GM18907 (cell line): ENCODE measurements at regions not wholly inside any gene's neighbourhood (a gene's known extent, or its start where the extent isn't known, plus 50 kb on each side); places are given as distances from the start of the nearest gene placed in this dataset.

Source experiments
- ATAC-seq: cut with Tn5 transposase; IDR thresholded peaks from one replicate; pipeline ENCODE4 v1.9.1; 2021; ENCODE audit warnings: mild to moderate bottlenecking, moderate library complexity; ENCODE audit not compliant: unreplicated experiment

- ATAC-seq, result no peak
These were observed 111.0 kb downstream of the TRIB2 start for GRCh38 chr2:12827721-12828120.

DNA sequence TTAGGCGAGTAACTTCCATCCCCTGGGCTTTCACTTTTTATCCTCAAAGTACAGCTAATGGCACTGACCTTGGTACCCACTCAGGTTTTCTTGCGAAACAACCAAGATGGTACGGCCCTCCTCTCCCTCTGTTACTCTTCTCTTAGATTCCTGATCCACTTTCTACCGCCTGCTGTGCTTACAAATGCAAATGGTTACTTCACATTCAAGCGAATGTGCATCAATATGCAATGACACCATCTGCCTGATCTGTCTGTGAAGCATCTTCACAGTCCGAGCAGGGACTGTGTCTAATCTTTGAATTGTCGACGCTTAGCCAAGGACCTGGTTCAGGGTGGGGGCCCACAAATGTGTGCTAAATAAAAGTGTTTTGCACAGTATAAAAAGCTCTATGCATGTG, 112.2 kb downstream of the TRIB2 start:
- no peak for ATAC-seq

GRCh38 chr2:12831016-12831415, 114.3 kb downstream of the TRIB2 start:
- no peak for ATAC-seq

- no peak for ATAC-seq
These were observed 117.5 kb downstream of the TRIB2 start for GRCh38 chr2:12834239-12834638.

DNA sequence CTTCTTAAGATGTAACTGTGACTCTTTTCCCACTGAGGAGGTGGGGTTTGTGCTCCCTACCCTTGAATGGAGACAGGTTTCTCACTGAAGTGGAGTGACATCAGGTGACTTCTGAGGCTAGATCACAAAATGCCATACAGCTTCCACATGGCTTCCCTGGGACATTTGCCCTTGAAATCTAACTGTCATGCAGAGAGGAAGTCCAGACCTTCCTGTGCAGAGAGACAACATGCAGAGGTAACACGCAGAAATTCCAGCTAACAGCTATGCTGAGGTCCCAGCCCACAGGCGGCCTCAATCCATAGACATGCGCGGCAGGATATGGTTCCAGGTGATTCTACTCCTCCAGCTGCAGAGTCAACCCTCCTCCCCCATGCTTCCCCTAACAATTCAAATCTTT, 119.0 kb downstream of the TRIB2 start:
- ATAC-seq, result no peak

GRCh38 chr2:12839339-12839738, 122.6 kb downstream of the TRIB2 start:
- ATAC-seq, result no peak

- ATAC-seq, result no peak
These were observed 124.3 kb downstream of the TRIB2 start for GRCh38 chr2:12841021-12841420.

GRCh38 chr2:12842917-12843316, 126.2 kb downstream of the TRIB2 start:
- ATAC-seq, result no peak

DNA sequence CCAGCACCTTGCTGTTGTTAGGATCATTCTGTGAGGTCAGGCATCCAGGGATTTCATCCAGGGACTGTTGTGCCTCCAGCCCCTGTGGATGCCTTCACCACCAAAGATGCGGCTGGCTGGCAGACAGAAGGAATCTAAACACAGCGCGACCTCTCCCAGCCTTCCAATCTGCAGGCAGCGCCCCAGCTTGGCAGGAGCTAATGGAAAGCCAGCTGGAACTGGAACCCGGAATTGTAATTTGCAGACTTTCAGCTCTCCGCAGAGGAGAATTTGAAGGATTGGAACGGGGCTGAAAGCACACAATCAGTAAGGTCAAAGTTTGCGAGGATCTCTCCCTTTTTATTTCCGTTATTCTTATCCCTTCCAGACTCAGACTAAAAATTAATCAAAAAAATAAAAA, 127.8 kb downstream of the TRIB2 start:
- no peak for ATAC-seq

DNA sequence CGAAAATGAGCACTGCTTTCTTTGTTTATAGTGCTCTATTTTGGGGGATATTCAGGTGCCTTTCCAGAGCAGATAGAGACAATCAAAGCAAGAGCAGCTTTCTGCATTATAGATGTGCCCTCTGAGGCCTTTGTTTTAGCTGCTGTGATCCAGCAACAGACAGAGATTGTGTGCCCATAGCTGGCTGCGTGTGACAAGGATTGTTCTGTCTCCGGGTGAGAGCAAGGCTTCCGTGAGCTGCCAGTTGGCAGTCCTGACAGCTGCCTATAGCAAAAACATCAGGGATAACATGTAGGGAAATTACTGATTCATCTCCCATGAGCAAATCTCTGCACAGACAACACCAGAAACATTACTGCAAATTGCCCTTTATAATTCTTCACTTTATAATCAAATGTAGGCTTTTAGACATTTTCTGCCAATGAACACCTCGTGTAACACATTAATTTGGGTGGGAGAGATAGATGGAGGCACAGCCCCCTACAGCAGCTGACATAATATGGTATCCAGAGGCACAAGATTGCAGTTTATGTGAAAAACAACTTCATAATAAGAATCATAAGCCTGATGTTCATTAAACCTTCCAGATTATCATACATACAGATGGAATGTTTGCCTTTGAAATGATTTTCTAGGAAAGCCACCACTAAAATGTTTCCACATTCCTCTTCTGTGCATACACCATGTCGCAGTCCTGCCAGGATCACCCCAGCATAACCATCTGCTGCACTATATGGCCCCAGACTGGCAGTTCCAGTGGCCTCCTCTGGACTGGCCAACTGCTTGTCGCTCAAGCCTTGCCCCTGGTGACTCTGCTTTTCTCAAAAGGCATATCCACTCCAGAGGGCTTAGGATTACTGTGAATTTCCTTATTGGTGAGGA, 131.2 kb downstream of the TRIB2 start:
- ATAC-seq, result no peak

GRCh38 chr2:12852135-12852534, 135.4 kb downstream of the TRIB2 start:
- ATAC-seq, result no peak

DNA sequence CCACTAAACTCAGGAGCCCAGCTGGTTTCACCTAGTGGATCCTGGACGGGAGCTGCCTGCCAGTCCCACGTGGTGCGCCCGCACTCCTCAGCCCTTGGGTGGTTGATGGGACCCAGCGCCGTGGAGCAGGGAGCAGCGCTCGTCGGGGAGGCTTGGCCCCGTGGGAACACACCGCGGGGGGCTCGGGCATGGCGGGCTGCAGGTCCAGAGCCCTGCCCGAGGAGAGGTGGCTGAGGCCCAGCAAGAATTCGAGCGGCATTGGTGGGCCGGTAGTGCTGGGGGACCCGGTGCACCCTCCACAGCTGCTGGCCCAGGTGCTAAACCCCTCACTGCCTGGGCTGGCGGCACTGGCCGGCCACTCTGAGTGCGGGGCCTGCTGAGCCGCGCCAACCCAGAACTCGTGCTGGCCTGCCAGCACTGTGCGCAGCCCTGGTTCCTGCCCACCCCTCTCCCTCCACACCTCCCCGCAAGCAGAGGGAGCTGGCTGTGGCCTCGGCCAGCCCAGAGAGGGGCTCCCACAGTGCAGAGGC, 137.3 kb downstream of the TRIB2 start:
- no peak for ATAC-seq

GRCh38 chr2:12855508-12855907, 138.8 kb downstream of the TRIB2 start:
- ATAC-seq, result no peak

DNA sequence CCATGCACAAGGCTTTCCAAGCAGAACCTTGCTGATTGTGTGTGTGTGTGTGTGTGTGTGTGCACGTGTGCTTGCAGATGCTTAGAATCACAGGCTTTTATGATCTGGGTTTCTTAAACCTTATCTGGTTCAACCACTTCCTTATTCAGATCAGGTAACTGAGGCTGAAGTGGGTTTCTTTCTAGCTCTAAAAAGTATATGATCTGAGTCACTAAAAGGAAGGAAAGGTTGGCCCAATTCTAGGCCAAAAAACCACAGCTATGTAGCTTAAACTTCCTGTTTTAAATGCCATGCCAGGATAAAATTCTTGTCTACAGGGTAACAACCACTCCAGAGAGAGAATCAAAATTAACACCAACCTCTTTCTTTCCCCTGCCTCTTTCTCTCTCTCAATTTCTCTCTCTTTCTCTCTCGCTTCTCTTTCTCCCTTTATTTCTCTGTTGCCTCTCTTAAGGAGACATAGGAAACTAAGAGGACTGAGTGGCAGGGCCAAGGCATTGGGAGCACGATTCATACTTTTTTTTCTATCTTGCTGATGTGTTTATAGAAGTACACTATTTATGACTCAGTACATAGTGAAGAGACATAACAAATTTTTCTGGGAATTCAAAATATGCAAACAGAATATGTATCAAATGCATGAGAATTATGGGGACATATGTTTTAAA, 140.3 kb downstream of the TRIB2 start:
- ATAC-seq, result no peak

GRCh38 chr2:12857891-12858290, 141.2 kb downstream of the TRIB2 start:
- ATAC-seq, result no peak

- no peak for ATAC-seq
These were observed 142.1 kb downstream of the TRIB2 start for GRCh38 chr2:12858786-12859185.

GRCh38 chr2:12861344-12861930, 144.7 kb downstream of the TRIB2 start:
- no peak for ATAC-seq

DNA sequence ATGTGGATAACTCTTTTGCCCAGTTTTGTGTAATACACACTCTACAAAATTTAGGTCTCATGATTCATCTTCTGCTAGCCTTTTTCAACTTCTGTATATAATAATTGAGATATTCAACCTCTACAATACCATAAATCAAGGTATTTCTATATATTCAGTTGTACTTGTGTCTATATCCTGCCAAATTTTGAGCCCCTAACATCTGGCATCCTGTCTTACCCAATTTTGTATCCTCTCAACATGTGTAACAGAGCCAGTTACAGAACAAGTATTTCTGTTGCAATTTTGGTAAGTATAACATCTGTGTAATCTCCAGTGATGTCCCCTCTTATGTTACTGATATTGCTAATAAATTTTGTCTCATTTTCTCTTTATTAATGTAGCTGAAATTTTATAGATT, 145.8 kb downstream of the TRIB2 start:
- ATAC-seq, result no peak

DNA sequence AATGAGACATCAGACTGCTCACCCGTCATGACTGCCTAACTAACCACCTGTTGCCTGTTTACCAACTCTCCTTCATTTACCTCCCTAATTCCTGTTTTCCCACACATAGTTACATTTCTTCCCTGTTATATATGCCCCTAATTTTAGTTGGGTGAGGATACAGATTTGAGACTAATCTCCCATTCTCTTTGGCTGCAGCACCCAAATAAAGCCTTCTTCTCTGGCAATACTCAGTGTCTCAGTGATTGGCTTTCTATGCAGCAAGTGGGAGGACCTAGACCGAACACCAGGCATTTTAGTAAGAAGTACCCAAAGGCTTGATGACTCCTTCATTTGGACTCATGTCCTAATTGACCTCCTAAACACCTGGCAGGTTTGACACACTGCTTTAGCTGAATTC, 147.2 kb downstream of the TRIB2 start:
- ATAC-seq, result no peak

GRCh38 chr2:12867631-12868287, 151.0 kb downstream of the TRIB2 start:
- ATAC-seq, result no peak

DNA sequence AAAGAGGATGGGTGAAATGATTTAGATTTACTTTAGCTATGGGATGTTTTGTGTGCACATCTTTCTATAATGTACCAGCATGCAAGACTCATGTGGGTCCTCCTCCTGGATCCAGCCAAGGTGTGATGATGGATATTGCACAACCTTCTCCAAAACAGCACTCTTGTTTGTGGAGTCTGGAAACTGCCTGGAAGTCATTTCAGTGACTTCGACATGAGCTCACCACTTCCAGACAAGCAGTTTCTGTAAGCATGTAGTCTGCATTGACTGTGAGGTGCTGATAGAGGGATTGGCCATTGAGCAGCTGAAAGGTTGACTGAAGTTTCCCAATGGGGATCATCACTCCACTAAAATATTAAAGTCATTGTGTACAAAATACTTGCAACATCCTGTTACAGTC, 154.0 kb downstream of the TRIB2 start:
- no peak for ATAC-seq
